AG09309 (cell line): ENCODE measurements at regions not wholly inside any gene's neighbourhood (a gene's known extent, or its start where the extent isn't known, plus 50 kb on each side); places are given as distances from the start of the nearest gene placed in this dataset.

ENCODE experiments used
- DNase-seq: peaks from one replicate; pipeline ENCODE4 v3.0.0-alpha.2; 2010; ENCODE audit warnings: low read depth
- H3K4me3 ChIP-seq: 2 replicates; pipeline ENCODE4 v1.5.1; 2011; ENCODE audit warnings: mild to moderate bottlenecking, low read depth, low read length, moderate library complexity; ENCODE audit not compliant: control insufficient read depth
- TF ChIP-seq, protein P1 (sequence below): IDR thresholded peaks from 2 replicates; pipeline ENCODE4 v1.5.1; 2011; ENCODE audit warnings: mild to moderate bottlenecking, low read depth, low read length, inconsistent platforms; ENCODE audit not compliant: insufficient read depth, control insufficient read depth; ENCODE audit errors: missing control alignments

DNA sequence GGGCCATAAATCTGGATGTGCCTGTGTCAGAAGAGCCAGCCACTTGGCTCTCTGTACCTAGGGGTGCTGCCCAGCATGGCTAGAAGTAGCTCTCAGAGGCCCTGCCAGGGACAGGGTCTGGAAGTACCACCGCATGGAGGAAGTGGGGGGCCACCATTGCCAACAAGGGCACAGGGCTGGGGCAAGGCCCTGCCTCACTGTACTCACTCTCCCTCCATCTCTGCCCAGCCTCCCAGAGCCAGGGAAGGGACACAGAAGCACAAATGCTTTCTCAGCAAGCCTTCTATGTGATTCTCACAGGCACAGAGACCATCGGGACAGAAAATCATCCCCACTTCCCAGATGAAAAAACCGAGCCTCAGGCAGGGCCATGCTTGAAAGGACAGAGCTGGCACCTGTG lies 138.1 kb downstream of the C5orf15 start:
- DNase-seq = no peak

GRCh38 chr5:133829786-133830185 lies 138.6 kb downstream of the C5orf15 start:
- no peak for DNase-seq
- H3K4me3 ChIP-seq = no peak overlapping the region
- TF ChIP-seq, protein P1, sequence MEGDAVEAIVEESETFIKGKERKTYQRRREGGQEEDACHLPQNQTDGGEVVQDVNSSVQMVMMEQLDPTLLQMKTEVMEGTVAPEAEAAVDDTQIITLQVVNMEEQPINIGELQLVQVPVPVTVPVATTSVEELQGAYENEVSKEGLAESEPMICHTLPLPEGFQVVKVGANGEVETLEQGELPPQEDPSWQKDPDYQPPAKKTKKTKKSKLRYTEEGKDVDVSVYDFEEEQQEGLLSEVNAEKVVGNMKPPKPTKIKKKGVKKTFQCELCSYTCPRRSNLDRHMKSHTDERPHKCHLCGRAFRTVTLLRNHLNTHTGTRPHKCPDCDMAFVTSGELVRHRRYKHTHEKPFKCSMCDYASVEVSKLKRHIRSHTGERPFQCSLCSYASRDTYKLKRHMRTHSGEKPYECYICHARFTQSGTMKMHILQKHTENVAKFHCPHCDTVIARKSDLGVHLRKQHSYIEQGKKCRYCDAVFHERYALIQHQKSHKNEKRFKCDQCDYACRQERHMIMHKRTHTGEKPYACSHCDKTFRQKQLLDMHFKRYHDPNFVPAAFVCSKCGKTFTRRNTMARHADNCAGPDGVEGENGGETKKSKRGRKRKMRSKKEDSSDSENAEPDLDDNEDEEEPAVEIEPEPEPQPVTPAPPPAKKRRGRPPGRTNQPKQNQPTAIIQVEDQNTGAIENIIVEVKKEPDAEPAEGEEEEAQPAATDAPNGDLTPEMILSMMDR = no peak

More for the DNA sequence above, 138.1 kb downstream of the C5orf15 start:
- TF ChIP-seq, protein P1 = no peak
- no peak overlapping the region for H3K4me3 ChIP-seq

DNA sequence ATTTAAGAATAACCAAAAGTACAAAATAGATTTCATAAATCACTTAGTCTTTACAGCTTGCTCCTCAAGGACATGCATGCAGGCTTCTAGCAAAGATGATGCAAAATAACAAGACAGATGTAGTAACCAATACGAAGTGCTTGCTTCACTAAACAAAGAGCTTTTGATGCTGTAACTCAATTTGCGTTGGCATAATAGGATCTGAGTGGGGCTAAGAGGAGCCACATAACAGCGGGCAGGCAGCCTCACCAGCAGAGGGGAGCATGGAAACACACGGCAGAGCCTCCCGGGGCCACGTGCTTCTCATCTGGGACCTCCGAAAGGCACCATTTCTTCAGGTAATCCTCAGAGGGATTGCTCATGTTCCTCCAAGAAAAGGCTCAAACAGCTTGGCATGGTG lies 139.7 kb downstream of the C5orf15 start:
- TF ChIP-seq, protein P1 = no peak

DNA sequence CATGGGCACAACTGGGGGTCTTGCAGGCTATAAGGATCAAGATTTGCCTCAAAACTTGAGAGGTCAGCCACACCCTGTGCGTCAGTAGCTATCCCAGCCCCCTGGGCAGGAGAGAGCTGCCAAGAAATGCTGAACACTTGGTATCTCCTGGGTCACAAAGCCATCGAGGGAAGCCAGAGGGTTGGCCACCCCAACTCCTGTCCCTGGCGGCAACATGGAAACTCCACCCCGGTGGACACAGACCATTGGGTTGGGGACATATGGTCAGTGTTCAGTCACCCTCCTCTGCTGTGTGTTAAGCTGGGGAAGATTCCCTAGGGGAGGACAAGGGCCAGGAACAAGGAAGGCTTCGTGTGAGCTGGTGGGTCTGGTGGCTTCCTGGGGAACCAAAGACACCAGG lies 140.6 kb downstream of the C5orf15 start:
- H3K4me3 ChIP-seq = no peak overlapping the region
- no peak for DNase-seq
- TF ChIP-seq, protein P1 = no peak

More for the DNA sequence above, 139.7 kb downstream of the C5orf15 start:
- no peak for DNase-seq
- no peak overlapping the region for H3K4me3 ChIP-seq

DNA sequence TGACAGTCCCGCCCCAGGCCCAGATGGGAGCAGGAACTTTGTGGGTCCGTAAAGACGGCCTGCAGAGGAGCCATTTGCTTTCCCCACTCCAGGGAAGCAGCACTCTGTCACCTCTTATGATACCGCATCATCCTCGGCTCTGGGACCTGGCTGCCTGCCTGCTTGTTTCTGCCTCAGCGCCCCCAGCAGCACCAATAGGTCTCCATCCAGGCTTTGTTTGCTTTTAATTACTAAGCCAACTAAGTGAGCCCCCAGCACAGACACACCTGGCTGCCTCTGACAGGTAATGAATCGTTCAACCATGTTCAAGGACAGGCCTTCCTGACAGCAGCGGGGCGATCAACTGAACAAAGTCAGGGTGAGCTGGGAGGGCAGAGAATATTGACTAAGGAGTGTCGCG lies 141.4 kb downstream of the C5orf15 start:
- no peak overlapping the region for H3K4me3 ChIP-seq
- TF ChIP-seq, protein P1 = no peak
- no peak for DNase-seq

GRCh38 chr5:133825631-133826289 lies 142.7 kb downstream of the C5orf15 start:
- no peak overlapping the region for H3K4me3 ChIP-seq
- no peak for DNase-seq
- TF ChIP-seq, protein P1 = no peak
